GM23338 (cell line): ENCODE measurements at regions not wholly inside any gene's neighbourhood (a gene's known extent, or its start where the extent isn't known, plus 50 kb on each side); places are given as distances from the start of the nearest gene placed in this dataset.

Experiments
- ATAC-seq: fragments of 200-7000 bp; cut with Tn5 transposase; 3 replicates; pipeline ENCODE4 v1.9.1; 2020
- DNase-seq: peaks from one replicate; pipeline ENCODE4 v3.0.0-alpha.2; 2015; ENCODE audit warnings: low spot score
- H2AFZ ChIP-seq: fragments of 200-600 bp; sonication (generic); 2 replicates; pipeline ENCODE4 v1.8.0; 2016; ENCODE audit warnings: antibody characterized with exemption, mild to moderate bottlenecking, moderate library complexity
- H3F3A ChIP-seq: fragments of 200-600 bp; sonication (generic); replicated peaks from 2 replicates; pipeline ENCODE4 v1.8.0; 2017; ENCODE audit warnings: antibody characterized with exemption, mixed run types, low read depth
- H3K27ac ChIP-seq: fragments of 200-600 bp; sonication (generic); 2 replicates; pipeline ENCODE4 v1.6.1; 2016; ENCODE audit warnings: low read depth
- H3K27me3 ChIP-seq: fragments of 200-600 bp; sonication (generic); 2 replicates; pipeline ENCODE4 v1.8.0; 2016; ENCODE audit warnings: mild to moderate bottlenecking, mixed run types, moderate library complexity; ENCODE audit not compliant: insufficient read depth
- H3K36me3 ChIP-seq: fragments of 200-600 bp; sonication (generic); 2 replicates; pipeline ENCODE4 v1.8.0; 2016; ENCODE audit warnings: mild to moderate bottlenecking; ENCODE audit not compliant: insufficient read depth
- H3K4me1 ChIP-seq: fragments of 200-600 bp; sonication (generic); 2 replicates; pipeline ENCODE4 v1.8.0; 2016; ENCODE audit warnings: mild to moderate bottlenecking, moderate library complexity; ENCODE audit not compliant: insufficient read depth
- H3K4me2 ChIP-seq: fragments of 200-600 bp; sonication (generic); 2 replicates; pipeline ENCODE4 v1.7.1; 2017; ENCODE audit warnings: mixed run types
- H3K4me3 ChIP-seq: fragments of 200-600 bp; sonication (generic); 2 replicates; pipeline ENCODE4 v1.6.1; 2016; ENCODE audit warnings: mixed run types
- H3K79me2 ChIP-seq: fragments of 200-600 bp; sonication (generic); replicated peaks from 2 replicates; pipeline ENCODE4 v1.8.0; 2017; ENCODE audit warnings: mild to moderate bottlenecking; ENCODE audit not compliant: insufficient read depth
- H3K9me2 ChIP-seq: fragments of 200-600 bp; sonication (generic); 2 replicates; pipeline ENCODE4 v1.8.0; 2017; ENCODE audit not compliant: insufficient read depth
- H4K20me1 ChIP-seq: fragments of 200-600 bp; sonication (generic); replicated peaks from 2 replicates; pipeline ENCODE4 v1.8.0; 2017; ENCODE audit warnings: mild to moderate bottlenecking; ENCODE audit not compliant: insufficient read depth
- H3K27ac Mint-ChIP-seq: 2 replicates; pipeline ENCODE4 v1.8.0; 2020; ENCODE audit warnings: inconsistent platforms, mild to moderate bottlenecking, moderate library complexity, mixed read lengths
- H3K27me3 Mint-ChIP-seq: 3 replicates; pipeline ENCODE4 v1.8.0; 2022; ENCODE audit warnings: low read depth, mild to moderate bottlenecking, moderate library complexity, mixed read lengths, inconsistent platforms; ENCODE audit not compliant: insufficient read depth, poor library complexity
- H3K36me3 Mint-ChIP-seq: 3 replicates; pipeline ENCODE4 v1.8.0; 2021; ENCODE audit warnings: low read depth, mild to moderate bottlenecking, inconsistent platforms, moderate library complexity, mixed read lengths
- H3K4me1 Mint-ChIP-seq: 3 replicates; pipeline ENCODE4 v1.8.0; 2020; ENCODE audit warnings: mild to moderate bottlenecking, inconsistent platforms, mixed read lengths
- H3K4me3 Mint-ChIP-seq: 3 replicates; pipeline ENCODE4 v1.8.0; 2021; ENCODE audit warnings: moderate library complexity, mild to moderate bottlenecking, inconsistent platforms, mixed read lengths
- H3K9me3 Mint-ChIP-seq: 3 replicates; pipeline ENCODE4 v1.8.0; 2020; ENCODE audit warnings: moderate library complexity, mild to moderate bottlenecking, inconsistent platforms, mixed read lengths
- CREB1 ChIP-seq: fragments of 250-450 bp; sonication (Bioruptor Pico); IDR thresholded peaks from 2 replicates; pipeline ENCODE4 v1.5.0; 2020; ENCODE audit warnings: low read depth, mild to moderate bottlenecking, moderate library complexity
- CTCF ChIP-seq, 2 experiments: fragments of 200-600 bp in 1 of 2; sonication (generic) in 1 of 2; conservative IDR thresholded peaks; 2 replicates each; pipeline versions ENCODE4 v1.5.1 to v1.6.1; 2016 to 2017; ENCODE audit warnings: antibody characterized with exemption in 2 of 2, low read depth in 2 of 2, mild to moderate bottlenecking in 2 of 2, moderate library complexity in 1 of 2
- EZH2 ChIP-seq: fragments of 200-600 bp; sonication (generic); IDR thresholded peaks from one replicate; pipeline ENCODE4 v1.8.0; 2017; ENCODE audit warnings: antibody characterized with exemption, mild to moderate bottlenecking, low read depth; ENCODE audit not compliant: unreplicated experiment
- JUNB ChIP-seq: IDR thresholded peaks from one replicate; pipeline ENCODE4 v1.6.1; 2016; ENCODE audit warnings: antibody characterized with exemption; ENCODE audit not compliant: unreplicated experiment
- STAT1 ChIP-seq: IDR thresholded peaks from one replicate; pipeline ENCODE4 v1.6.1; 2016; ENCODE audit warnings: antibody characterized with exemption; ENCODE audit not compliant: unreplicated experiment
- ZNF114 ChIP-seq: fragments of 250-450 bp; sonication (Bioruptor Pico); IDR thresholded peaks from 2 replicates; pipeline ENCODE4 v1.5.0; 2020; ENCODE audit warnings: mild to moderate bottlenecking, moderate library complexity
- ZNF462 ChIP-seq: fragments of 250-450 bp; sonication (Bioruptor Pico); IDR thresholded peaks from 2 replicates; pipeline ENCODE4 v1.5.0; 2020; ENCODE audit warnings: mild to moderate bottlenecking, moderate library complexity

- no peak for ATAC-seq
- Histone ChIP-seq H3K4me1 (no peaks in the 10 kb centered on the region; the same call in 1 of the 2 replicates), H3K4me2 (no peak overlapping the region), H3K9me2 (no peaks in the 10 kb centered on the region), H2AFZ (no peak overlapping the region), H4K20me1 (peaks cover 4% of the 10 kb centered on the region), H3K27ac (no peak overlapping the region), H3K4me3 (no peak overlapping the region), H3F3A (no peaks in the 10 kb centered on the region), H3K79me2 (no peaks in the 10 kb centered on the region), H3K36me3 (no peaks in the 10 kb centered on the region), H3K27me3 (peaks cover 91% of the 10 kb centered on the region)
- no peaks in the 10 kb centered on the region for H3K36me3 Mint-ChIP-seq
- no peak for DNase-seq
- TF ChIP-seq CTCF (conservative IDR thresholded peaks at IDR 0.05; ENCODE audit: low read depth in 2 of 2) (no peak), ZNF114 (CRISPR knock-in tag) (no peak), EZH2 (no peak), JUNB (no peak), CREB1 (CRISPR knock-in tag) (no peak), STAT1 (no peak), ZNF462 (CRISPR knock-in tag) (no peak)
- H3K4me1 Mint-ChIP-seq: peaks cover 21% of the 10 kb centered on the region
- H3K4me3 Mint-ChIP-seq: no peak overlapping the region
- peaks cover 68% of the 10 kb centered on the region for H3K27me3 Mint-ChIP-seq
- no peaks in the 10 kb centered on the region for H3K9me3 Mint-ChIP-seq
- no peak overlapping the region for H3K27ac Mint-ChIP-seq
Measured at GRCh38 chr12:48279101-48279500, 71.6 kb downstream of the ZNF641 start.
